ENCODE measurements at regions not wholly inside any gene's neighbourhood (a gene's known extent, or its start where the extent isn't known, plus 50 kb on each side); places are given as distances from the start of the nearest gene placed in this dataset.

DNA sequence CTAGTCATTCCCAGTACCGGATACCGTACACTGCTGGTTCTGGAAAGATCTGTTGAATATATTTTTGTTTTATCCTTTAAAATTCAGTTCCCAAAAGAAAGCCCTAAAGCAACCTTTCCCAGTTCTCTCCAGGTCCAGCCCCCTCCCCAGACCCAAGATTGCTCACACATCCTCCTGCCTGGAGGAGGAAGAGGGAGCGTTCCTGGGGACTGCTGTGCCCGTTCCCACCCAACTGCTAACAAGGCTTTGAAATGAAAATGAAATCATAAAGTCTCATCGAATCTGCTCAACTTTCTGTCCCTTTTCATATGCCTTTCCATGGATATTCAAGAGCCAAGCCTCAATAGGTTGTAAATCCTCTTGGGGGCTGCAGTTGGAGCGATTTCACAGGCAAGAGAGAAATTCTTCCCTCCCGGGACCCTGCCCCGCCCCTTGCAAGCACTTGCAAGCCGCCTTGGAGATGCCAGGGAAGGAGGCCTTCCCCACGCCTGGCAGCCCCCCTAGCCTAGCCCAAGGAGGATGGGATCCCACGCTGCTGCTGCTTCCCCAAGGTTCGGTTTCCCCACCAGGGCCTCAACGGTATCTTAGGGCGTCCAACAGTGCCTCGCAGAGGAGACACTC, 113.2 kb upstream of the CACHD1 start:
- Histone ChIP-seq H3K36me3 (replicated peaks in 1 of 2; ENCODE audit: control insufficient read depth in 1 of 2, insufficient read depth in 2 of 2, low read length in 2 of 2) (no peaks in the 10 kb centered on the region), H3K9me3 (replicated peaks in 1 of 2; ENCODE audit: control insufficient read depth in 1 of 2, insufficient read depth in 1 of 2, low read length in 2 of 2) (no peaks in the 10 kb centered on the region), H2AFZ (ENCODE audit: insufficient read depth, low read depth, low read length, poor library complexity, severe bottlenecking) (no peak overlapping the region), H3K27me3 (ENCODE audit: control insufficient read depth in 2 of 2, insufficient read depth in 2 of 2, low read length in 2 of 2) (no peaks in the 10 kb centered on the region), H3K4me1 (ENCODE audit: control insufficient read depth in 1 of 2, insufficient read depth in 2 of 2, low read length in 2 of 2) (no peaks in the 10 kb centered on the region), H3K27ac (ENCODE audit: low read depth in 1 of 2, low read length in 2 of 2) (no peak overlapping the region), H3K4me3 (replicated peaks in 1 of 3; ENCODE audit: low read depth in 2 of 3, low read length in 3 of 3) (no peak overlapping the region), H4K20me1 (ENCODE audit: insufficient read depth, low read length) (no peaks in the 10 kb centered on the region), H3K4me2 (replicated peaks; ENCODE audit: extremely low read depth, low read length, poor library complexity, severe bottlenecking) (no peak overlapping the region), H3K9ac (ENCODE audit: insufficient read depth, low read length, poor library complexity, severe bottlenecking) (no peak overlapping the region), H3K79me2 (ENCODE audit: insufficient read depth, low read length) (no peaks in the 10 kb centered on the region)
- Mint-ChIP-seq H3K36me3 (no peaks in the 10 kb centered on the region), H3K27me3 (ENCODE audit: low read depth in 3 of 3) (peaks cover 1 to 5% (median 3%) of the 10 kb centered on the region in 3 donors), H3K4me3 (no peak overlapping the region), H3K4me1 (no peaks in the 10 kb centered on the region), H3K9me3 (peaks cover 0 to 2% (median 0%) of the 10 kb centered on the region in 7 donors), H3K27ac (no peak overlapping the region)
- intact Hi-C loops (cut with micrococcal nuclease) = no loop called here
- TF ChIP-seq, protein P1, sequence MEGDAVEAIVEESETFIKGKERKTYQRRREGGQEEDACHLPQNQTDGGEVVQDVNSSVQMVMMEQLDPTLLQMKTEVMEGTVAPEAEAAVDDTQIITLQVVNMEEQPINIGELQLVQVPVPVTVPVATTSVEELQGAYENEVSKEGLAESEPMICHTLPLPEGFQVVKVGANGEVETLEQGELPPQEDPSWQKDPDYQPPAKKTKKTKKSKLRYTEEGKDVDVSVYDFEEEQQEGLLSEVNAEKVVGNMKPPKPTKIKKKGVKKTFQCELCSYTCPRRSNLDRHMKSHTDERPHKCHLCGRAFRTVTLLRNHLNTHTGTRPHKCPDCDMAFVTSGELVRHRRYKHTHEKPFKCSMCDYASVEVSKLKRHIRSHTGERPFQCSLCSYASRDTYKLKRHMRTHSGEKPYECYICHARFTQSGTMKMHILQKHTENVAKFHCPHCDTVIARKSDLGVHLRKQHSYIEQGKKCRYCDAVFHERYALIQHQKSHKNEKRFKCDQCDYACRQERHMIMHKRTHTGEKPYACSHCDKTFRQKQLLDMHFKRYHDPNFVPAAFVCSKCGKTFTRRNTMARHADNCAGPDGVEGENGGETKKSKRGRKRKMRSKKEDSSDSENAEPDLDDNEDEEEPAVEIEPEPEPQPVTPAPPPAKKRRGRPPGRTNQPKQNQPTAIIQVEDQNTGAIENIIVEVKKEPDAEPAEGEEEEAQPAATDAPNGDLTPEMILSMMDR (IDR thresholded peaks at IDR 0.05) = no peak
- WGBS (ENCODE audit: insufficient coverage) = 80% methylated on average over 8 of the region's 15 CpGs
- no peak for DNase-seq

DNA sequence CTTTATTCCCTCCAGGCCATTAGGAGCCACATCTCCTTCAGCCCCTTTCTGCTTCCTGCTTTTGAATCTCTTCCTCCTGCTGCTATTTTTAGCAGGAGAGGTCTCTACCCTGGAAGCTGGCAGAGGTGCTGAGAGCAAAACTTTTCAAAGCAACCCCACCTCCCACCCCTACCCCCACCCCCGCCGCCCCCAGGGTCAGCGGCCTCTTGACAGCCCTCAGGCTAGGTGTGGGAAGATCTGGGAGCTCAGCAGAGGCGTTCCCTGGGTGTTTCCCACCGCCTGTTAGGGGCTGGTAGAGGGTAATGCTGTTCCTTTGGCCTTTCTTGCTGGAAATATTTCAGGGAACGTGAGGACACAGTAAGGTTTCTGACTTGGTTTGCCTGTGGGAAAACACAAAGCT, 112.5 kb upstream of the CACHD1 start:
- no peak overlapping the region for H3K4me3 Mint-ChIP-seq

More for the DNA sequence above, 112.5 kb upstream of the CACHD1 start:
- Histone ChIP-seq H3K9me3 (replicated peaks in 1 of 2; ENCODE audit: control insufficient read depth in 1 of 2, insufficient read depth in 1 of 2, low read length in 2 of 2) (no peaks in the 10 kb centered on the region), H3K27ac (ENCODE audit: low read depth in 1 of 2, low read length in 2 of 2) (no peak overlapping the region), H3K27me3 (ENCODE audit: control insufficient read depth in 2 of 2, insufficient read depth in 2 of 2, low read length in 2 of 2) (no peaks in the 10 kb centered on the region), H3K9ac (ENCODE audit: insufficient read depth, low read length, poor library complexity, severe bottlenecking) (no peak overlapping the region), H3K79me2 (ENCODE audit: insufficient read depth, low read length) (no peaks in the 10 kb centered on the region), H3K4me2 (replicated peaks; ENCODE audit: extremely low read depth, low read length, poor library complexity, severe bottlenecking) (no peak overlapping the region), H3K4me3 (replicated peaks in 1 of 3; ENCODE audit: low read depth in 2 of 3, low read length in 3 of 3) (no peak overlapping the region), H3K36me3 (replicated peaks in 1 of 2; ENCODE audit: control insufficient read depth in 1 of 2, insufficient read depth in 2 of 2, low read length in 2 of 2) (no peaks in the 10 kb centered on the region), H3K4me1 (ENCODE audit: control insufficient read depth in 1 of 2, insufficient read depth in 2 of 2, low read length in 2 of 2) (no peaks in the 10 kb centered on the region), H2AFZ (ENCODE audit: insufficient read depth, low read depth, low read length, poor library complexity, severe bottlenecking) (no peak overlapping the region), H4K20me1 (ENCODE audit: insufficient read depth, low read length) (no peaks in the 10 kb centered on the region)
- intact Hi-C loops (cut with micrococcal nuclease) = no loop called here
- Mint-ChIP-seq H3K4me1 (no peaks in the 10 kb centered on the region), H3K9me3 (peaks cover 0 to 3% (median 0%) of the 10 kb centered on the region in 7 donors), H3K27ac (no peak overlapping the region), H3K36me3 (no peaks in the 10 kb centered on the region), H3K27me3 (ENCODE audit: low read depth in 3 of 3) (peaks cover 1 to 5% (median 4%) of the 10 kb centered on the region in 3 donors)
- no peak for DNase-seq
- TF ChIP-seq, protein P1 (IDR thresholded peaks at IDR 0.05) = no peak
- no CpG with 5 or more reads among the region's 6 CpGs for WGBS (ENCODE audit: insufficient coverage)
